ENCODE measurements at regions not wholly inside any gene's neighbourhood (a gene's known extent, or its start where the extent isn't known, plus 50 kb on each side); places are given as distances from the start of the nearest gene placed in this dataset.

DNA sequence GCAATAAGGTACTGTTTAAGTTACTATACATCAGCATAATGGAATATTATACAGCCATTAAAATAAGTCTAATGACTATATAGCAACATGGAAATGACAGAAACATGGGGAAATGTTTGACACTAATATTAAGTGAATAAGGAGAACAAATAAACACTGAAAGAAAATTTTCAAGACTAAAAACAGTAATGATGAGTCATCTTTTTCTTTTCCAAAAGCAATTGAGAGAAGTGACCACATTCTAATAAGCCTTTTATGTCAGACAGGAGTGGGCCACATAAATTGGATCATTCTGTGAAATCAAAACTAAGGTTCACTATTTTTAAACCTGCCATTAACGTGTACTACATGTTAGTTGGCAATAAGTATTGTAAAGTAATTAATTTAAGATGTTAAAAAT lies 187.5 kb downstream of the AHR start:
- TF ChIP-seq, protein P1, sequence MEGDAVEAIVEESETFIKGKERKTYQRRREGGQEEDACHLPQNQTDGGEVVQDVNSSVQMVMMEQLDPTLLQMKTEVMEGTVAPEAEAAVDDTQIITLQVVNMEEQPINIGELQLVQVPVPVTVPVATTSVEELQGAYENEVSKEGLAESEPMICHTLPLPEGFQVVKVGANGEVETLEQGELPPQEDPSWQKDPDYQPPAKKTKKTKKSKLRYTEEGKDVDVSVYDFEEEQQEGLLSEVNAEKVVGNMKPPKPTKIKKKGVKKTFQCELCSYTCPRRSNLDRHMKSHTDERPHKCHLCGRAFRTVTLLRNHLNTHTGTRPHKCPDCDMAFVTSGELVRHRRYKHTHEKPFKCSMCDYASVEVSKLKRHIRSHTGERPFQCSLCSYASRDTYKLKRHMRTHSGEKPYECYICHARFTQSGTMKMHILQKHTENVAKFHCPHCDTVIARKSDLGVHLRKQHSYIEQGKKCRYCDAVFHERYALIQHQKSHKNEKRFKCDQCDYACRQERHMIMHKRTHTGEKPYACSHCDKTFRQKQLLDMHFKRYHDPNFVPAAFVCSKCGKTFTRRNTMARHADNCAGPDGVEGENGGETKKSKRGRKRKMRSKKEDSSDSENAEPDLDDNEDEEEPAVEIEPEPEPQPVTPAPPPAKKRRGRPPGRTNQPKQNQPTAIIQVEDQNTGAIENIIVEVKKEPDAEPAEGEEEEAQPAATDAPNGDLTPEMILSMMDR (IDR thresholded peaks at IDR 0.05; ENCODE audit: insufficient read depth, low read depth, low read length) = no peak
- TF ChIP-seq EZH2 (IDR thresholded peaks at IDR 0.05; ENCODE audit: insufficient read depth, low read length) = no peak

Data from astrocyte (in vitro differentiated cells and primary cell).